Middle frontal gyrus (tissue), 1 donor: ENCODE measurements at regions not wholly inside any gene's neighbourhood (a gene's known extent, or its start where the extent isn't known, plus 50 kb on each side); places are given as distances from the start of the nearest gene placed in this dataset.
A peak's percentile ranks its signal among the peaks of the same experiment; 100 is the strongest.

ENCODE experiments used
- DNase-seq: peaks from one replicate; pipeline ENCODE4 v3.0.0-alpha.2; 2015; ENCODE audit warnings: low spot score; ENCODE audit errors: extremely low spot score

DNA sequence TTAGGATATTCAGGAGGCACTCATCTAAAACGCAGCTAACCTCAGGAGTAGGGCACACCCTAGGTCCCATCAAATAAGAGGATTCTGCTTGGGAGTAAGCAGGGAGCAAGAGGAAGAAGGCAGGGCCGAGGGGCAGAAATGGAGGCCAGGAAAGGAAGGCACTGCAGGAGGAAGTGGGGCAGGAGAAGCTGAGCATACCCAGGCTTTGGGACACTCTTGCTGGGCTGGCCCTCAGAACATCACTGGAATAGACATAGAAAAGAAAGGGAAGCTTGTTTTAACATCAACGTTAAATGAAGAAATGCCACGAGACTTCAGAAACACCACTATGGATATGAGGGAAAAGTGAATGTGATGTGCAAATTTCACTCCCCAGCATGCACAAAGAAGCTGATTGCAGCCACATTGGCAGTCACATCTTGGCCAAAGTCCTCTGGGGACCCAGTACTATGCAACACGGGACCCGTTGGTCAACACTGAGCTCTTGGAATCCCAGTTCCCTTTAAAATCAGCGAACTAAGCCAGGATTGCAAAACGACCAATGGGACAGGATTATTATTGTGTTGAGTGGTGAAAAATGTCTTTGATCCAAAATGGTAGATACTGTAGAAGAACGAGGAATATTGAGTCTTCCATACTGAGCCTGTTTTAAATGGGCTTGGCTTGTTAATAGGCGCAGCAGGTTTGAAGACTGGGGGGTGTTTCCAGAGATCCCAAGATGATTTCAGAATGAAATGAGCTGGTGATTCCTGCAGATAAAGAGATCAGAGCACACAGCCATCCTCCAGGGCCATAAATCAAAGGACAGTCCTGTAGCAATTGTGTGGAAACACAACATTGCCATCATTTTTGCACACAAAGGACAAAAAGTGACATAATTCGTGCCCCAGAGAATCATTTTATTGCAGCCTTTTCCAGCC lies 152.4 kb downstream of the TOMM20 start:
- DNase-seq = no peak

DNA sequence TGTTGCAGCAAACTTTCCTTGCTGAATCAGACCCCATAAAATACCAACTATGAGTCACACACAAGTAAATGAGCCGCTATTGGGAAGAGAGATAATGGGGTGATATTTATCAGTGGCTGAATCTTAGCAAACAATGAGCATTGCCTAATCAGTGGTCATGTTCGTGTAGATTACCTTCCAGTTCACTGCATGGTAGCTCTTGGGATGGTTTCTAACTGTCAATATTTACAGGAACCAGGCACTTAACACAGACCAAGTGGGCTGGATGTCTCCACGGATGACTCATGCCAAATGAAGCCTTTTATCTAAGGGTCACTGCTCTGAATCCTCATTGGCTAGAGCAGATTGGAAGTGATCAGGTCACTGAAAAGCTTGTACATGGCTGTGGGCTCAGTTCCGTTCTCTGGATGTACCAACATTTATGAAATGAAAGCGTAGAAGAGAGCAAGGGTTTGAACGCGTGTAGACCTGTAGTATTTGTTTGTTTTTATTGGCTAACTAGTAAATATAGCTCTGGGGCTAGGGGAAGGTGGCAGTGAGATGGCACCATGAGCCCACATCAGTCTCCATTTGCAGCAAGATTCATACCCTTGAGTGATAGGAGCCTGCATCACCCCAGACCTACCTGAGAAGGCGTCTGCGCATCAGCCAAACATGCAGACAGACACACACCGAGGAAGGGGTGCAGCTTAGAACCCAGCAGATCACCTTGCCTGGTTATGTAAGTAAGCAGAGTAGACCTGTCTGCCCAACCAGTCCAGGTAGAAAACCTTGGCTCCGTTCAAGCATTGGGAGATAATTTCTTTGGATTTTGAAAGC lies 153.3 kb downstream of the TOMM20 start:
- DNase-seq = no peak

DNA sequence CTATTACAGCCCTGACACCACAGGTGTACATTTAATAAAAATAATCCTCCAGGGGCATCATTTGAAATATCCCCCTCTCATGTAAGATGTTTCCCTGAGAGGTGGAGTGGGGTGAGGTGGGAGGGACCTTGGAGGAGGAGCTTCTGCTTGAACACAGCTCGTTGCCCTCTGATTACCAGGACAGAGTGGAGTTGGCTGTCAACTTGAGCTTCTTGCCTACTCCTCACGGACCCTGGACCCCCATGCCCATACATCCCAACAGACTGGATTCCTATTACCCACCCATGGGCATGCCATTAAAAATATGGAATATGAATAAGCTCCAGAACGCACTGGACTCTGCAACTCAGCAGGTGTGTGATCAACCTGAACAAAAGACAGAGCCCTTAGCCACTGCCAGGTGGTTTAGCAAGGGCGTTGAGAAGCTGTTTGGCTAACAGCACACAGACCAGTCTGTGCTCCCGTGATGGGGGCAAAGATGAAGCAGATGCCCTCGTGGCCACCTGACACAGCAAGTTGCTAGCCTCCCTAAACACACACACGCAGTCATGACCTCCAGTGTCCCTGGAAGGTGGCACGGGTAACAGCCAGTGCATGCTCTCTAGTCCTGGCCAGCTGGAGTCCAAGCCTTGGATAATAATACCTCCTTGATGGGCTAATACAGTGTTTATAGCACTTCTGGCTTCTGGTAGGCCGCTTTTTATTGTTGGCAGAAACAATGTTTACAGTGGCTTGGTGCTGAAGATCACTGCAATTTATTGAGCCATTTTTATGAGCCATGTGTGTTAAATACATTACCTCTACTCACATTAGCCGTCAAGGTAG lies 155.0 kb downstream of the TOMM20 start:
- no peak for DNase-seq

DNA sequence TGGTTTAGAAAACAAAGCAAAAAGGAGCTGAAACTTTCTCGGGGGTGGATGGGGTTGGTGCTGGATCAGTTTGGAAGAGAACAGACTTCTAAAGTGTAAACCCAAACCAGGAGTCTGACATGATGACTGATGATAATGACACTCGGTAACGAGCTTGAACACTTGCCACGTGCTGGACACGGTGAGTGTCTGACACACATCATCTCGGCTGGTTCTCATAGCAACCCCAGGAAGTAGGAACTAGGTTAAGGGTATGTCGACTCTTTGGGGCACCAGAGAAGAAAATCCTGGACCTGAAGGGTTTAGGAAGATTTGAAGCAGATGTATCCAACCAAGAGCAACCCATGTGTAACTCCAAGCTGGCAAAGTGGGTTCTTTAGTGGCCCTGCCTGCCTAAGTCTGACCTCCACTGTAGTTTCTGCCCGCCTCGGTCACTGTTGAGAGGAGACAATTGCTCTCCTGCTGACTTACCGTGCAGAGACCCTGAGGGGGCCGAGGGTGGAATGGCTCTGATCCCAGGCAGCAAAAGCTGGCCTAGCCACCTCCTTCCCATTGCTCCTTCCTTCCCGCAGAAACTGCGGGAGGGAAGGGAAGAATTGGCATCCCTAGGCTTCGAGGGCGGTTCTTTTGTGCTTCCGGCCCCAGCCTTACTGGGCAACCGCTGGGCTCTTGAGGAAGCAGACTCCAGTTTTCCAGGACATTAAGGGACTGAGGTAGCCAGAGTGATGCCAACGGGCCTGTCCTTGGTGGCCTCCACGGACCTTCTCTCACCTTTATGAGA lies 156.0 kb downstream of the TOMM20 start:
- DNase-seq = no peak

DNA sequence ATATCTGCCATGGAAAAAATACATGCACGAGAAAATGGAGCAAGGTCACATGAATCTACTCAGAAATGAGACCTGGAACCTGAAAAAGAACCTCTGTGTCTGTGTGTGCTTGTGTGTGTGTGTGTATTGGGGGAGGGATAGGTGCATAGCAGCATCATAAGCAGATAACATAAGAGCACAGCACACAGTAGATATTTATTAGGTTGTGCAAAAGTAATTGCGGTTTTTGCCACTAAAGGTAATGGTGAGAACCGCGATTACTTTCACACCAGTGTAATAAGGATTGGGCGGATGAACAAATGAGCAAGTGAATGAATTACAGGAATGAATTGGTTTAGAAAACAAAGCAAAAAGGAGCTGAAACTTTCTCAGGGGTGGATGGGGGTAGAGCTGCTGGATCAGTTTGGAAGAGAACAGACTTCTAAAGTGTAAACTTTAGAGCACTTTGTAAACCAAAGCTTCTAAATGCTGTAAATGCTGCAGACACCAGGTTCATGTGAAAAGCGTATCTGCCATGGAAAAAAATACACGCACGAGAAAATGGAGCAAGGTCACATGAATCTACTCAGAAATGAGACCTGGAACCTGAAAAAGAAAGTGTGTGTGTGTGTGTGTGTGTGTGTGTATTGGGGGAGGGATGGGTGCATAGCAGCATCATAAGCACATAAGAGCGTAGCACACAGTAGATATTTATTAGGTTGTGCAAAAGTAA lies 156.9 kb downstream of the TOMM20 start:
- no peak for DNase-seq

DNA sequence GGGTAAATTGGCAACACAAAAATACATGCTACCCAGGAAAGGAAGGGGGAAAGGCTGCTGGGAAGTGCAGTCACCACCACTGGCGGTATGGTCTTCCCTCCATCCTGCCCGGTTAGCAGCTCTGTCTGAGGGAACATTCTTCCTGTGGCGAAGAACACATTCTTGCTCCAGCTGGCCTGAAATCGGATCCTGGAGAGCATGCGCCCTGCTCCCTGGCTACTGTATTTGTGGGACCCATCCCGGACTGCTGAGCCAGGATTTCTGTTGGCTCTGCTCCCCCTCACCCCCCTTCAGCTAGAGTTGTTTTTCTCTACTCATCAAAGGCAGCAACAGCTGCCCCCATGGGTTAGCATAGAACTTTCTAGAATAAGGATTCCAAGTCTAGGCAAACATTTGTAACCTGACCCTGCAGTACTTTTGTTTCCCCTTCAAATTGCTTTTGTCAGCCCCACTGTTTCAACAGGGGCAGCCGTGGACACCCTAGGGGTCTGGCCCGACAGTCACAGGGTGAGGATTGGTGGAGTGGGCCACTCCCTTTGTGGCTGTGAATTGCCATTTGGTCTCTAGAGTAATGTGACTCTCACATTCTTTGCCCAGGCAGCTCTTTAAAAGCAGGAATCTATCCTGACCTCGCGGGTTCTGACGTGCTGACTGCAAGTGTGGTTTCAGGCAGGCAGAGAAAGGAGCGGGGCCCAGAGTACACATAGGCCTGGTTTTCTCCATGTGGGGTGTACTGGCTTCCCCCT lies 157.7 kb downstream of the TOMM20 start:
- DNase-seq = no peak

DNA sequence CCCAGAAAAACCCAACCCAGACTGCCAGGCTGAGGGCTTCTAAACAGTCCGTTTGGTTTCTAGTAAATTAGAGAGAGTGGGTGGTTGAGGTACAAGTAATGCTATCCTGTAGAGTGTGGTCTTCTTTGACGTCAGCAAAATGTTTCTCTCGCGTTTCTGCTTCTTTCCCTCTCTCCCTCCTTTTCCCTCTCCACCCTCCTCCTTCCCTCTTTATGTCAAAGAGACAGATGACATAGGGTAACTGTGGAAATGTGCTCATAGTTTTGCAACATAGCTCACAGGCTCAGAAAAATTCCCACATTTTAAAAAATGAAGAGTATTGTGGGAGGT lies 158.3 kb downstream of the TOMM20 start:
- no peak for DNase-seq

DNA sequence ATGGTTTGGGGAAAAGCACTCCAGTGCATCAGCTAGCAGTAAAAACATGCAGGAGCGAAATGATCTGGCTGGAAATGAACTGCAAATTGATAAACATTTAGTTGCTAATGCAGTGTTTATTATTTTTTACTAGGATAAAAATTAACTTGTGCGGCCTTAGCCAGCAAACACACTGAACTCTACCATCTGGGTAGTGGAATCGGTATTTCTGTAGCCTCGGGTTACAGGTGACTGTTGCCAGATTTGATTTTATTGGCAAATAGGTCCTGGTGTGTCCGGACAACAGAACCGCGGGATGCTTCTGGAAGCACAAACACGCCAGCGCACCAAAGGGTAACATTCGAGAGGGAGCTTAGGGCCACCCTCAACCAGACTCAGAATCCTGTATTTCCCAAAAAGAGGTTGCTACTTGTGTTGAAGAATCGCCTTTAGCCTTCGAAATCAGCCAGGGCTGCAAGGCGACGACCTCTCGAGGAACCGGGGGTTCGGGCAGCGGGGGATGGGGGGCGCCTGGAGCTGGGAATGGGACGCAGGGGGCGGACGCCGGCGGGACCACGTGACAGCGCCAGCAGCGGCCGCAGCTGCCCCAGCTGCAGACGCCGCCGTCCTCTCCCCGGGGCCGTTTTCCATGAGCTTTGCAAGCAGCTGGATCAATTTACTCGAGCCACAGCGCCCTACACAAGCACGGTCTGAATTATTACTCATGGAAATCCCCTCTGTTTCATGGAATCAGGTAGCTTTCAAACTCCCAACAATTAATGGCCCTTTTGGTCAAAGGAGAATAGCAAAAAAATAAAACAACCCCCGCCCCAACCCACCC lies 158.8 kb downstream of the TOMM20 start:
- DNase-seq = peak; percentile 56

DNA sequence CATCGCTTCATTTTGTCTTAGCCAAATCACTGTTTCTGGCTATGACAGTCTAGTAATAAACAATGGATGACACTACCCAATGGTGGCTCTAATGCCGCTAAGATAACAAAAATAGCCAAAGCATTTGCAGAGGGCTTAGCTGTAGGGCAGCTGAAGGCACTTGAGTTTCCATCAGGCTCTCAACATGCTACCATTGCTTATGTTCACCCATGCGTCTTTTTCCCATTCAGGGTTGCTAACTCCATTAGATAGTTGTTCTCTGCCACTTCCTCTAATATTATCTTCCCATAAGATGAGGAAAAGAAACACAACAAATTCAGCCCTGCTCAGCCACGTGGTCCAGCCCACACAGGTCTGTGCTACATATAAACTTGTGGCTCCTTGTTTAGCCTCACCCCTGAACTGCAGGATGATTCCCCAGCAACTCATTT lies 159.6 kb downstream of the TOMM20 start:
- DNase-seq = no peak

DNA sequence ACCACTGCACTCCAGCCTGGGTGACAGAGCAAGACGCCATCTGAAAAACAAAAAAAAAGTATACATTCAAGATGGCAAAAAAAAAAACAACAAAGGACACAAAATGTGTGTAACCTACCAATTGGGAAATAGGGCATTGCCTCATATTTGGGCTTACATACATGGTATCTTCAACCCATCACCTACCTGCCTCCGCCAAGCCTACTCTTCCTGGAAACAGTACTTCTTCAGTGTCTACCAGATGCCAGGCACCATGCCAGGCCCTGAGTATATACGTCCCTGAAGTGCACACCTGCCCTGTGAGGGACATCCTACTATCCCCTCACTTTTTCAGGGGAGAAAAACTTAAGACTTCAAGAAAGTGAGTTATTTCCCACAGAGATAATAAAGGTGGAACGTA lies 160.2 kb downstream of the TOMM20 start:
- no peak for DNase-seq

DNA sequence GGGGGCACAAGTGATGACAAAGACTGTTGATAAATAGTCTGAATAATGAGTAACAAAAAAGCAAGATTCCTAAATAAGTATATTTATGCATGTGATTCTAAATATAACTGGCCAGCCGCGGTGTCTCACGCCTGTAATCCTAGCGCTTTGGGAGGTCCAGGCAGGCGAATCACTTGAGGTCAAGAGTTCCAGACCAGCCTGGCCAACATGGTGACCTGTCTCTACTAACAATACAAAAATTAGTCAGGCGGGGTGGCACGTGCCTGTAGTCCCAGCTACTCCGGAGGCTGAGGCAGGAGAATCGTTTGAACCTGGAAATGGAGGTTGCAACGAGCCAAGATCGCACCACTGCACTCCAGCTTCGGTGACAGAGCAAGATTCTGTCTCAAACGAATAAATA lies 161.5 kb downstream of the TOMM20 start:
- no peak for DNase-seq

DNA sequence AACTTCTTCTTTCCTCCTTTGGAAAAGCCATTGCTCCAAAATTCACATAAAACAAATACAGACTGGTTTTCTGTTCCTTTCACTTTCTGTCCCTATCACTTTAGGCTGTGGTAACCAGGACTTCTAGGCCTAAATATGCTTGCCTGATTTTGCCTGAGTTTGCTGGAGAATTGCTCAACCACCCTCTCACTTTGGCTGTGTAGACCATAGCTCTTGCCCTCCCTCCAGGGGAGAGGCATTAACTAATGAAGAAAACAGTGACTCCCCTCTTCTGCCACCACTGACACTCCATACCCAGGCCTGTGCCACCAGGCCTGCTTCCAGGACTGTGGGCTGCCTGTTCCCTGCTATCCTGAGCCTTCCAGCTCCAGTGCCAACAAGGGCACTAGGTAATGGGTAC lies 163.5 kb downstream of the TOMM20 start:
- DNase-seq = no peak

DNA sequence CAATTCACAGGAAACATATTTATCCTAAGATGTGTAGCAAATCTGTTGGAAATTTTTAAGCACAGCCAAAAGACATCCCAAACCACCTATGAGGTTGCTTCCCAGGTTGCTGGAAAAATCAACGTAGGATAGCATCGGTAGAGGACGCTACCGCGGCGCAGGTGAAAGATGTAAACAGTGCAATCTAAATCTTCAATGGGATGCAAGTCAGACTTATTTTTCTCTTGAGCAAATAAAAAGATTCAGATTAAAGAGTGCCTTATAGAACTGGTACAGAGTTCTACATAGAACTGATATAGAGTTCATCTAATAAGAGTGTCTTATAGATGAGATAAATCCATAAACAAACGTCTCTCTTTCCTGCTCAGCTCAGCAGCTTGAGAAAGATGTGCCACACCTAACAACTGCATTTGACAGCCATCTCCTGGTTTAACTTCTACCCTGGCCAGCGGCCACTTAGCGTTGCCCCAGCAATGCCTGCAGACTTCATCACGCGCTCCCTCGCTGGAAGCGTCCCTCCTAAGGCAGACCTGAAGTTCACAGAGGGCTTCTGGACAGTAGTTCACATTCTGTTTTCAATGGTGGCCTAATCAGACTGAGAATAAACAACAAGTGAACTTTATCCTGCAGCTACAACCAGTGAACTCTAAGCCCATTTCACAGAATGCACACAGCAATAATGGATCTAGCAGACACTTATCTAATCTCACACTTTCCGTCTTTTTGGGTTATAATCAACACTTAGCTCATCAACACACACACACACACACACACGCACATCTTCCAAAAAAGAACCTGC lies 164.5 kb downstream of the TOMM20 start:
- DNase-seq = no peak

DNA sequence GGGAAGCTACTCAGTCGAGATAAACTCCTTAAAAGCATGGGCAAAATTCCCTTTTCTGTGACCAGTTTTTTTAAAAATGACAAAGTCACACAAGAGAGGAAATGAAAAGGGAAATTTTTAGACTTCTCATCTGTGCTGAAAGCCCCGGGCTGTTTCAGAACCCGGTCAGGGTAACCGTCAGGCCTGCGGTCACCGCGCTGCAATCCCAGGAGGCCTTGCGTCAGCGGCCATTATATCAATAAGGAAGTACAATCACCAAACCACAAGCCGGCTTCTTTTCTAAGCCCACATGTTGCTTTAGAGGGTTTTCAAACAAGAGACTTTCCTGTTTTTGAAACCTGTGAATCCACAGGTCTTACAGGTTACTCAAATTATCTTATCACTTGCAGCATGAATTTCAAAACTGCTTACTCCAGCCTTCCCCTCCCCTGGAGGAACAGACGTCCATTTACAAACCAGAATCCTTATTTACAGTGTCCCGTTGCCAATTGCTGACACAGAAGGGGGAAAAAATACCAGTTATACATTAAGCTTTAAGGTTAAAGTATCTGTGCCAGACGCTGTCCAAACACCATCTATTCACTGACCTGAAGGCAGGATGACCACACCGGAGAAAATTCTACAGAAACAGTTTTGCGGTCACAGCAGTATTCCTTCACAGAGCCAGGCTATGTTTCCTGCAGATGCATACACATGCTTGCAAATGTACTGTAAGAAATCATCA lies 165.3 kb downstream of the TOMM20 start:
- DNase-seq = no peak

DNA sequence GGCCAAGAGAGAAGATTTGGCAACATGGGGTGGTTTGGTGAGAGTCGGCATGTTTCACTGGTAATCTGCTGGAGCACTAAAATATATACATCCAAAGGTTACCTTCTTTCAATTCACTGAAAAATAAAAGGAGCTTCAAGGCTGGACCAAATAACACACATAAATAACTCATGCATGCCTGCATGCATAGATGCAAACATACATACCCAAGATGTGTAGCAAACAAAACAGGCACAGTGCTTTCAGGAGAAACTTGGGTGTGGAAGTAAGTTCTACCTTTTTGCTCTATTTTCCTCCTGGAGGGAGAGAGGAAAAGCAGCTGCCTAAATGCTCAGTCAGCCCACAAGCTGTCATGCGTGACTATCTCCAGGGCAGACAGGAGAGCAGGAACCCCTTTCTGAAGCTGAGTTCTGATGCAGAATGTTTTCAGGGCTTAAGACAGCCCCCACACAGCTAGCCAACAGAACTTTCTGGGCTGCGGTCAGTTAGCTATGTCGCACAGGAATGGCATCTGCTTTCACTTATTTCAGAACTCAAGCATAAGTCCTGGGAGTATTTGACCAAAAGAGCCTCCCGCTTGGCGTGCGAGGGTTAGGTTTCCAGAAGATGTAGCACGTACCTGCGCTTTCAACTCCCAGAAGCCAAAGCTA lies 166.2 kb downstream of the TOMM20 start:
- DNase-seq = no peak

DNA sequence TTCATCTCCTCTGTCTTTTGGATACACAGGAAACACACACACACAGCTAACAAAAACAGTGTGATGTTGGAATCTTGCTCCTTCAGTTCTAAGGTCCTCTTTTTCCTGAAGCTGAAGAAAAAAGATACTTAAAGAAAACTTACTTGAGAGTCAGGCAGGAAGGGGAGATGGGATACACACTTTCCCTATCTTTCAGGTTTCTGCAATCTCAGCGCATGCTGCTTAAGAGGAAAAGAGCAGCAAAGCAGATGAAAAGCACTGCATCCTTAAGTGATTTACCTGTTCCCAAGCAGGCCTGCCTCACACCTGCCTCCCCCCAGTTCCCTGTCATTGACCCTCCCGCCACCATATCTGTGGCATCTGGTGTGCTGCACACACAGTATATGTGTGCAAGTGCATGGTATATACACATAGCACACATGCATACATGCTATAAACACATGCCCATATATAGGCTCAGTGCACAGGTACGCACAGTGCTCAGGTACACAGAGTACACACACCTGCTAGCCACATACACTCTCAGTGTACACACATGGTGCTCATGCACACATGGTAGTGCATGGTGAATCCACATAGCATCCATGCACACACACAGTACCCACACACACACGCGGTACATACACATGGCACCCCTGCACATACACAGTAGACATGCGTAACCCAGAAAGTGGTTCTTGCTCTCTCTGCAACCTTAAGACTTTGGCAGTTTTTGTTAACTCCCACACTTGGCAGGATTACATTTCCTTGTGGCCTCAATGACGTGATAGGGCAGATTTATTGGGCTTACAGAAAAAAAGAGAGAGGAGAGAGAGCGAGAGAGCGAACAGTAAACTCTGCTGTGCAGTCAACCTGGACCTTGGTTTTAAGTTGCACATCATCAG lies 166.9 kb downstream of the TOMM20 start:
- DNase-seq = no peak
